Central memory CD8-positive, alpha-beta T cell (primary cell): ENCODE measurements at regions not wholly inside any gene's neighbourhood (a gene's known extent, or its start where the extent isn't known, plus 50 kb on each side); places are given as distances from the start of the nearest gene placed in this dataset.

Source experiments
- ATAC-seq: fragments of 150-1000 bp; cut with Tn5 transposase; replicated peaks from 2 replicates; pipeline ENCODE4 v1.10.0; 2022; ENCODE audit warnings: mild to moderate bottlenecking, moderate FRiP score, moderate number of reproducible peaks; ENCODE audit not compliant: poor library complexity, severe bottlenecking; ENCODE audit errors: extremely low read depth
- DNase-seq, 2 donors: peaks; one replicate each; pipeline ENCODE4 v3.0.0; 2021; ENCODE audit warnings: low spot score in 2 of 2
- H3K27ac Mint-ChIP-seq: one replicate; pipeline ENCODE4 v1.8.0; 2022; ENCODE audit warnings: low read depth, mild to moderate bottlenecking, moderate library complexity, mixed read lengths
- H3K27me3 Mint-ChIP-seq: one replicate; pipeline ENCODE4 v1.8.0; 2022; ENCODE audit warnings: mixed read lengths
- H3K36me3 Mint-ChIP-seq: one replicate; pipeline ENCODE4 v1.8.0; 2022; ENCODE audit warnings: mild to moderate bottlenecking, moderate library complexity, mixed read lengths; ENCODE audit not compliant: insufficient read depth
- H3K4me1 Mint-ChIP-seq: one replicate; pipeline ENCODE4 v1.8.0; 2022; ENCODE audit warnings: mixed read lengths
- H3K4me3 Mint-ChIP-seq: one replicate; pipeline ENCODE4 v1.8.0; 2022; ENCODE audit warnings: mild to moderate bottlenecking, moderate library complexity, mixed read lengths
- H3K9me3 Mint-ChIP-seq: one replicate; pipeline ENCODE4 v1.8.0; 2022; ENCODE audit warnings: mixed read lengths

- no peak overlapping the region for H3K27ac Mint-ChIP-seq
- no peak overlapping the region for H3K4me3 Mint-ChIP-seq
- H3K27me3 Mint-ChIP-seq, result no peaks in the 10 kb centered on the region
- H3K36me3 Mint-ChIP-seq, result no peaks in the 10 kb centered on the region
- no peak for DNase-seq
- H3K9me3 Mint-ChIP-seq, result peaks cover 9% of the 10 kb centered on the region
- no peak for ATAC-seq
- H3K4me1 Mint-ChIP-seq, result no peaks in the 10 kb centered on the region
Observed at GRCh38 chr9:18129809-18130334, 344.1 kb upstream of the ADAMTSL1 start.

- Mint-ChIP-seq H3K27ac (no peak overlapping the region), H3K4me3 (no peak overlapping the region), H3K36me3 (no peaks in the 10 kb centered on the region), H3K4me1 (no peaks in the 10 kb centered on the region), H3K9me3 (peaks cover 31% of the 10 kb centered on the region), H3K27me3 (no peaks in the 10 kb centered on the region)
- DNase-seq (no peak), ATAC-seq (no peak)
Observed at GRCh38 chr9:18136354-18136994, 337.5 kb upstream of the ADAMTSL1 start.

GRCh38 chr9:18137815-18138214 lies 336.1 kb upstream of the ADAMTSL1 start:
- H3K4me1 Mint-ChIP-seq, result no peaks in the 10 kb centered on the region
- ATAC-seq (no peak), DNase-seq (no peak)
- H3K27me3 Mint-ChIP-seq, result no peaks in the 10 kb centered on the region
- peaks cover 26% of the 10 kb centered on the region for H3K9me3 Mint-ChIP-seq
- H3K27ac Mint-ChIP-seq, result no peak overlapping the region
- H3K4me3 Mint-ChIP-seq, result no peak overlapping the region
- no peaks in the 10 kb centered on the region for H3K36me3 Mint-ChIP-seq

GRCh38 chr9:18138656-18139055 lies 335.3 kb upstream of the ADAMTSL1 start:
- DNase-seq (no peak), ATAC-seq (no peak)
- H3K4me1 Mint-ChIP-seq, result no peaks in the 10 kb centered on the region
- H3K27ac Mint-ChIP-seq, result no peak overlapping the region
- no peak overlapping the region for H3K4me3 Mint-ChIP-seq
- H3K36me3 Mint-ChIP-seq, result no peaks in the 10 kb centered on the region
- no peaks in the 10 kb centered on the region for H3K27me3 Mint-ChIP-seq
- peaks cover 26% of the 10 kb centered on the region for H3K9me3 Mint-ChIP-seq

- DNase-seq (no peak), ATAC-seq (no peak)
- Mint-ChIP-seq H3K4me1 (no peaks in the 10 kb centered on the region), H3K27ac (no peak overlapping the region), H3K27me3 (no peaks in the 10 kb centered on the region), H3K9me3 (peaks cover 21% of the 10 kb centered on the region), H3K36me3 (no peaks in the 10 kb centered on the region), H3K4me3 (no peak overlapping the region)
Observed at GRCh38 chr9:18141681-18142080, 332.3 kb upstream of the ADAMTSL1 start.

GRCh38 chr9:18143073-18143745 lies 330.7 kb upstream of the ADAMTSL1 start:
- Mint-ChIP-seq H3K27me3 (no peaks in the 10 kb centered on the region), H3K36me3 (no peaks in the 10 kb centered on the region), H3K4me1 (no peaks in the 10 kb centered on the region), H3K27ac (no peak overlapping the region), H3K4me3 (no peak overlapping the region), H3K9me3 (peaks cover 17% of the 10 kb centered on the region)
- DNase-seq, result no peak
- ATAC-seq, result no peak

- no peaks in the 10 kb centered on the region for H3K27me3 Mint-ChIP-seq
- DNase-seq (no peak), ATAC-seq (no peak)
- H3K4me3 Mint-ChIP-seq, result no peak overlapping the region
- H3K9me3 Mint-ChIP-seq, result peaks cover 20% of the 10 kb centered on the region
- no peaks in the 10 kb centered on the region for H3K4me1 Mint-ChIP-seq
- no peak overlapping the region for H3K27ac Mint-ChIP-seq
- H3K36me3 Mint-ChIP-seq, result no peaks in the 10 kb centered on the region
Observed at GRCh38 chr9:18146329-18146728, 327.6 kb upstream of the ADAMTSL1 start.

- Mint-ChIP-seq H3K27ac (no peak overlapping the region), H3K4me3 (no peak overlapping the region), H3K4me1 (no peaks in the 10 kb centered on the region), H3K27me3 (no peaks in the 10 kb centered on the region), H3K9me3 (peaks cover 15% of the 10 kb centered on the region), H3K36me3 (no peaks in the 10 kb centered on the region)
- ATAC-seq (no peak), DNase-seq (no peak)
Observed at GRCh38 chr9:18149471-18150011, 324.4 kb upstream of the ADAMTSL1 start.

GRCh38 chr9:18154661-18155060 lies 319.3 kb upstream of the ADAMTSL1 start:
- no peak overlapping the region for H3K4me3 Mint-ChIP-seq
- no peaks in the 10 kb centered on the region for H3K27me3 Mint-ChIP-seq
- H3K9me3 Mint-ChIP-seq, result peaks cover 17% of the 10 kb centered on the region
- H3K27ac Mint-ChIP-seq, result no peak overlapping the region
- H3K36me3 Mint-ChIP-seq, result no peaks in the 10 kb centered on the region
- no peak for DNase-seq
- no peaks in the 10 kb centered on the region for H3K4me1 Mint-ChIP-seq
- no peak for ATAC-seq

GRCh38 chr9:18159254-18159653 lies 314.7 kb upstream of the ADAMTSL1 start:
- no peak overlapping the region for H3K4me3 Mint-ChIP-seq
- DNase-seq, result no peak
- H3K27me3 Mint-ChIP-seq, result no peaks in the 10 kb centered on the region
- no peaks in the 10 kb centered on the region for H3K4me1 Mint-ChIP-seq
- no peaks in the 10 kb centered on the region for H3K36me3 Mint-ChIP-seq
- H3K27ac Mint-ChIP-seq, result no peak overlapping the region
- H3K9me3 Mint-ChIP-seq, result peaks cover 11% of the 10 kb centered on the region
- no peak for ATAC-seq

GRCh38 chr9:18163146-18163545 lies 310.8 kb upstream of the ADAMTSL1 start:
- Mint-ChIP-seq H3K27ac (no peak overlapping the region), H3K27me3 (no peaks in the 10 kb centered on the region), H3K9me3 (peaks cover 5% of the 10 kb centered on the region), H3K36me3 (no peaks in the 10 kb centered on the region), H3K4me1 (no peaks in the 10 kb centered on the region), H3K4me3 (no peak overlapping the region)
- ATAC-seq, result no peak
- DNase-seq, result no peak

- Mint-ChIP-seq H3K9me3 (no peaks in the 10 kb centered on the region), H3K27ac (no peak overlapping the region), H3K27me3 (no peaks in the 10 kb centered on the region), H3K4me3 (no peak overlapping the region), H3K36me3 (no peaks in the 10 kb centered on the region), H3K4me1 (no peaks in the 10 kb centered on the region)
- DNase-seq (no peak), ATAC-seq (no peak)
Observed at GRCh38 chr9:18167733-18168132, 306.2 kb upstream of the ADAMTSL1 start.

GRCh38 chr9:18173923-18174322 lies 300.0 kb upstream of the ADAMTSL1 start:
- Mint-ChIP-seq H3K27me3 (no peaks in the 10 kb centered on the region), H3K27ac (no peak overlapping the region), H3K9me3 (peaks cover 10% of the 10 kb centered on the region), H3K36me3 (no peaks in the 10 kb centered on the region), H3K4me1 (no peaks in the 10 kb centered on the region), H3K4me3 (no peak overlapping the region)
- DNase-seq (no peak), ATAC-seq (no peak)
